CD4-positive, alpha-beta T cell treated with Interleukin-6 for 4 hours (primary cell): ENCODE measurements at regions not wholly inside any gene's neighbourhood (a gene's known extent, or its start where the extent isn't known, plus 50 kb on each side); places are given as distances from the start of the nearest gene placed in this dataset.

Source experiments
- DNase-seq: peaks from one replicate; pipeline ENCODE4 v3.0.0-alpha.2; 2020; ENCODE audit warnings: mixed read lengths

GRCh38 chr20:60332523-60332922 lies 374.3 kb downstream of the CDH26 start:
- DNase-seq: no peak

GRCh38 chr20:60334911-60335310 lies 376.7 kb downstream of the CDH26 start:
- DNase-seq: no peak

GRCh38 chr20:60338556-60338955 lies 380.3 kb downstream of the CDH26 start:
- no peak for DNase-seq

- DNase-seq: no peak
Observed at GRCh38 chr20:60339738-60340137, 381.5 kb downstream of the CDH26 start.

GRCh38 chr20:60340232-60340631 lies 382.0 kb downstream of the CDH26 start:
- DNase-seq: no peak

- no peak for DNase-seq
Observed at GRCh38 chr20:60341062-60341461, 382.8 kb downstream of the CDH26 start.

- no peak for DNase-seq
Observed at GRCh38 chr20:60345106-60345505, 386.9 kb downstream of the CDH26 start.

GRCh38 chr20:60349418-60349817 lies 391.2 kb downstream of the CDH26 start:
- DNase-seq: no peak

GRCh38 chr20:60352017-60352416 lies 393.8 kb downstream of the CDH26 start:
- no peak for DNase-seq

GRCh38 chr20:60352596-60352995 lies 394.4 kb downstream of the CDH26 start:
- DNase-seq: no peak

GRCh38 chr20:60354024-60354580 lies 395.9 kb downstream of the CDH26 start:
- no peak for DNase-seq

- DNase-seq: no peak
Observed at GRCh38 chr20:60358101-60358500, 399.9 kb downstream of the CDH26 start.

- no peak for DNase-seq
Observed at GRCh38 chr20:60359010-60359409, 400.8 kb downstream of the CDH26 start.

- DNase-seq: no peak
Observed at GRCh38 chr20:60361761-60362395, 403.7 kb downstream of the CDH26 start.

GRCh38 chr20:60362531-60362930 lies 404.3 kb downstream of the CDH26 start:
- no peak for DNase-seq

- no peak for DNase-seq
Observed at GRCh38 chr20:60363698-60364097, 405.5 kb downstream of the CDH26 start.

- DNase-seq: no peak
Observed at GRCh38 chr20:60365064-60365666, 406.9 kb downstream of the CDH26 start.

- DNase-seq: no peak
Observed at GRCh38 chr20:60365882-60366281, 407.7 kb downstream of the CDH26 start.

- no peak for DNase-seq
Observed at GRCh38 chr20:60371384-60371783, 413.2 kb downstream of the CDH26 start.

GRCh38 chr20:60372275-60372674 lies 414.1 kb downstream of the CDH26 start:
- no peak for DNase-seq

- no peak for DNase-seq
Observed at GRCh38 chr20:60372822-60373221, 414.6 kb downstream of the CDH26 start.

GRCh38 chr20:60378620-60379019 lies 420.4 kb downstream of the CDH26 start:
- DNase-seq: no peak

- no peak for DNase-seq
Observed at GRCh38 chr20:60381643-60382400, 423.6 kb downstream of the CDH26 start.

- DNase-seq: no peak
Observed at GRCh38 chr20:60389441-60389840, 431.2 kb downstream of the CDH26 start.
